Fibroblast of mammary gland (primary cell): ENCODE measurements at regions not wholly inside any gene's neighbourhood (a gene's known extent, or its start where the extent isn't known, plus 50 kb on each side); places are given as distances from the start of the nearest gene placed in this dataset.

Experiments used
- DNase-seq: peaks from one replicate; pipeline ENCODE4 v3.0.0-alpha.2; 2010; ENCODE audit warnings: low read depth
- H3K4me3 ChIP-seq: 2 replicates; pipeline ENCODE4 v1.5.1; 2011; ENCODE audit warnings: low read depth, mild to moderate bottlenecking, low read length, moderate library complexity; ENCODE audit not compliant: control insufficient read depth
- TF ChIP-seq, protein P1 (sequence below): conservative IDR thresholded peaks from 2 replicates; pipeline ENCODE4 v1.5.1; 2011; ENCODE audit warnings: low read depth, low read length, inconsistent platforms; ENCODE audit not compliant: control insufficient read depth, insufficient read depth

DNA sequence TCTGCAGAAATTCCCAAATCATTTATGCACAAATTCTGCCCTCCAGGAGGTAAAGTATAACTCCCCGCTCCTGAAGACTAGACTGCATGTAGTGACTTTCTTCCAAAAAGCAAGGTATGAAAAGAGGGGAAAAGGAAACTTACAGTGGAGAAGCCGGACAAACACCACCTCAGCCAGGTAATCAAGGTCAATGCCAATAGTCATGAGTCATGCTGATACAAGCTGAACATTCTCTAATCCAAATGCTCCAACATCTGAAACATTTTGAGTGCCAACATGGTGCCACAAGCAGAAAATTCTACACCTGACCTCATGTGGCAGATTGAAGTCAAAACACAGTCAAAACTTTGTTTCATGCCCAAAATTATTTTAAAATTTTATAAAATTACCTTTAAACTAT, 165.6 kb downstream of the FOXA2 start:
- TF ChIP-seq, protein P1, sequence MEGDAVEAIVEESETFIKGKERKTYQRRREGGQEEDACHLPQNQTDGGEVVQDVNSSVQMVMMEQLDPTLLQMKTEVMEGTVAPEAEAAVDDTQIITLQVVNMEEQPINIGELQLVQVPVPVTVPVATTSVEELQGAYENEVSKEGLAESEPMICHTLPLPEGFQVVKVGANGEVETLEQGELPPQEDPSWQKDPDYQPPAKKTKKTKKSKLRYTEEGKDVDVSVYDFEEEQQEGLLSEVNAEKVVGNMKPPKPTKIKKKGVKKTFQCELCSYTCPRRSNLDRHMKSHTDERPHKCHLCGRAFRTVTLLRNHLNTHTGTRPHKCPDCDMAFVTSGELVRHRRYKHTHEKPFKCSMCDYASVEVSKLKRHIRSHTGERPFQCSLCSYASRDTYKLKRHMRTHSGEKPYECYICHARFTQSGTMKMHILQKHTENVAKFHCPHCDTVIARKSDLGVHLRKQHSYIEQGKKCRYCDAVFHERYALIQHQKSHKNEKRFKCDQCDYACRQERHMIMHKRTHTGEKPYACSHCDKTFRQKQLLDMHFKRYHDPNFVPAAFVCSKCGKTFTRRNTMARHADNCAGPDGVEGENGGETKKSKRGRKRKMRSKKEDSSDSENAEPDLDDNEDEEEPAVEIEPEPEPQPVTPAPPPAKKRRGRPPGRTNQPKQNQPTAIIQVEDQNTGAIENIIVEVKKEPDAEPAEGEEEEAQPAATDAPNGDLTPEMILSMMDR = no peak
- DNase-seq = no peak
- H3K4me3 ChIP-seq = no peak overlapping the region

DNA sequence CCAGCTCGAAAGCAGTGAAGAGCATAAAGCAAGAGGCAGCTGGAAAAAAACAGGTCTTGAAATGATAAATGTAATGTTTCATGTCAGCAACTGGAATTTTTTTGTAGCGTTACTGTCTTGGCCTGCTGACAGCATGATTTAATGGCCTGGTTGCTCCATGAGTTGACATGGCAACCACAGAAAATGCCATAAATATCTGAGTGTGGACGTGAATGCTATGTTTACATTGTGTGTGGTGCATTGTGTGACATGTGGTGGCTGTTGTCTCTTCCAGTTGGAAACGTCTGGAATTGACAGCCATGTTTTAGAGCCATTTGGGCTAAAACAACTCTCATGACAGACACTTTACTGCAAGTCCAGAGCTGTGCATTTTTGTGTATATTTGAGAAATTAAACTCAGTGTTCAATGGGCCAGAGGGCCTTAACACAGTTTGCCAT, 170.0 kb downstream of the FOXA2 start:
- no peak overlapping the region for H3K4me3 ChIP-seq
- TF ChIP-seq, protein P1 = no peak
- peak; percentile 73 for DNase-seq

DNA sequence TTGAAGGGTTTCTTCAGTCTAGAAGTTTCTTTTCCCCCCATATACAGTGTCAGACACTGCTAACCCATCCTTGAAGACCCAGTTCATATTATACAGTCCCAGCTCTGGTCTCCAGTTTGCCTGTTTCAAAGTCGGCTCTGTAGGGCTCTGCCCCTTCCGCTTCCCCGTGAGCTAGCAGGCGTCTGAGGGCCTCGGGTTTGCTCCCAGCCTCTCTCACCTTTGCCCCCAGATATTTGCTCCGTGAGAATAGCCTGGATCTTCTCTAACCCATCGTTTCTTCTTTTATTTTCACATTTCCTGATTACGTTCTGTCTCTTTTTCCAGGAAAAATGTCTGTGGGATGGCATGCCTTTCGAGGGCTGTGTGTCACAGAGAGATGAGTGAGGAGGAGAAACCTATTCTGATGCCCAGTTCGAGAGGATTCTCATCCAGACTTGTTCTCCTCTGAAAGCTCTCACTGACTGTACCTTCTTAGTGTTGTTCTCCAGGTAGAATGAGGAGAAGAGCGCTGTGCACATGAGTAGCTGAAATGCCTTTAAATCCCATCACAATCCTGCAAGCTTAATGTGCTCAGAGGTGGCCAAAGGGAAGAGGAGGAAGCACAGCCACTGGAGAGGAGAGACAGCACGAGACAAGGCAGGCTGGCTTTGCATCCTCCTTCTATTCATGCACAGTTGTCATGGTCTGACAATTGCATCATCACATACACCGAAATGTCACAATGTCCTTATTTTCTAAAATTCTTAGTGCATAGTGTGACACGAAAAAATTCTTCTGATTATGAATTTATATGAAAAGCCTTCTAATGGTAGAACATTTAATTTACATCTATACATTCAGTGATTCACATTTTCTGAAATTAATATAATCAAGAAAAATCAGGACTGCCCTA, 171.1 kb downstream of the FOXA2 start:
- no peak overlapping the region for H3K4me3 ChIP-seq
- TF ChIP-seq, protein P1 = no peak
- no peak for DNase-seq

DNA sequence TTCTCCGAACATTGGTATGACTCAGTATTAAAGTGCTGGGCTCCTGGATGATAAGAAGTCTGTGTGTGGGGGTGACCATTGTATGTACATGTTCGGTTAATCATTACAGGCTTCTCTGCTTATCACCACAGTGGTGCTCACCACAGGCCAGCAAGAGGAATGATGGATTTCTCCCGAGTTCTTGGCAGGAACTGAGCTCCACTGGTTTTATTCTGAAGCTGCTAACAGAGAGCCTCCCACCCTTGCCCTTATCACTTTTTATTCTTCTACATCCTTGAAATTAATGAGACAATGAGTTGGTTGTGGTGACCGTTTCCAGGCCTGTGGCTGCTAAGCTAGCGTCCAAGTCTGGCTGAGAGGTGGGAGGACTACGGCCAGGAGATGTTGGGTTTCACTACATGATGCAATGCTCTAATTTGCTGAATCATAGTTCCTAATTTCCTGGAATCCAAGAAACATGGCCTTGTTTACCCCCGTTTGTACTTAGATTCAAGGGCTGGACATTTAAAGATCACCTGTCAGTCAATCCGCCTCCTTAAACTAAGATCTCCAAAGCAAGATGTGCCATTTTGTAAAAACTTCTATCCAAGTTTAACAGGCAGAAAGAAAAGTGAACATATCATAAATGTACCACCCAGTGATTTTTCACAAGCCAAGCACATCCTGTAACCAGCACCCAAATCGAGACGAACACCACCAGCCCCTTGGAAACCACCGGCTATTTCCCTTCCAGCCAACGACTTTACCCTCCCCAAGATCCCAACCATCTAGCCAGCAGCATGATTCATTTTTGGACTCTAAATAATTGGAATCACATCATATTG, 172.5 kb downstream of the FOXA2 start:
- TF ChIP-seq, protein P1 = no peak
- DNase-seq = peak; percentile 91
- no peak overlapping the region for H3K4me3 ChIP-seq

- DNase-seq = no peak
- H3K4me3 ChIP-seq = no peak overlapping the region
- TF ChIP-seq, protein P1 = no peak
Observed at GRCh38 chr20:22411286-22411626, 173.1 kb downstream of the FOXA2 start.

DNA sequence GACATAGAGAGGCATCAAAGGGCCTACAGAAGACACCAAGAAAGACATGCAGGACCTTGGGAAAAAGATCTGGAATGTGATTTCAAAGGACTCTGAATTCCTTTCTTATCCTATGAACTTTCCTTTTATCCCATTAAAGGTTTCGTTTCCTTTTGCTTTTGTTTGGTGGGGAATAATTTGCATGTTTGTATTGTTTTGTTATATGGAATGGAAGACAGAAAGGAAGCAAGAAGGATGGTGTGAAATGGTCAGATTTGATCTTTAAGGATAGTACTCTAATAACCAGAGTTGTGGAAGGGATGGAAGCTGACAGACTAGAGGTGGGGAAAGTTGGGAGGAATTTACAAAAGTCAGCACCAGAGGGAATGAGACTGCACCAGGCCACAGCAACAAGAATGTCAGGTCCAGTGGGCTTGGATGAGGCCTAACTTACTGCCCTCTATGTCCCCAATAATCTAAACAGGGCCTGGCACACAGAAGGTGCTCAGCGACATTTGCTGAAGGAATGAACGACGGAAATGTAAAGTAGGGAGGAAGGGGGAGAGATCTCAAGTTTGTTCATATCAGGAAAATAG, 173.7 kb downstream of the FOXA2 start:
- no peak overlapping the region for H3K4me3 ChIP-seq
- TF ChIP-seq, protein P1 = no peak
- DNase-seq = no peak
